ENCODE measurements at regions not wholly inside any gene's neighbourhood (a gene's known extent, or its start where the extent isn't known, plus 50 kb on each side); places are given as distances from the start of the nearest gene placed in this dataset.

GRCh38 chr2:64338910-64339500 lies 115.0 kb upstream of the LGALSL start:
- no peak for DNase-seq (ENCODE audit: low spot score)

GRCh38 chr2:64341461-64341860 lies 112.5 kb upstream of the LGALSL start:
- DNase-seq (ENCODE audit: low spot score): no peak

- DNase-seq (ENCODE audit: low spot score): no peak
Measured at GRCh38 chr2:64342195-64343099, 111.5 kb upstream of the LGALSL start.

- no peak for DNase-seq (ENCODE audit: low spot score)
Measured at GRCh38 chr2:64344999-64345576, 108.9 kb upstream of the LGALSL start.

- DNase-seq (ENCODE audit: low spot score): no peak
Measured at GRCh38 chr2:64345998-64346397, 108.0 kb upstream of the LGALSL start.

GRCh38 chr2:64348386-64349130 lies 105.4 kb upstream of the LGALSL start:
- DNase-seq (ENCODE audit: low spot score): no peak

- DNase-seq (ENCODE audit: low spot score): no peak
Measured at GRCh38 chr2:64349131-64349530, 104.8 kb upstream of the LGALSL start.

- DNase-seq (ENCODE audit: low spot score): no peak
Measured at GRCh38 chr2:64350996-64351395, 103.0 kb upstream of the LGALSL start.

GRCh38 chr2:64352292-64352691 lies 101.7 kb upstream of the LGALSL start:
- no peak for DNase-seq (ENCODE audit: low spot score)

GRCh38 chr2:64354857-64355680 lies 98.9 kb upstream of the LGALSL start:
- no peak for DNase-seq (ENCODE audit: low spot score)

GRCh38 chr2:64356906-64357305 lies 97.1 kb upstream of the LGALSL start:
- DNase-seq (ENCODE audit: low spot score): no peak

GRCh38 chr2:64359171-64359891 lies 94.6 kb upstream of the LGALSL start:
- DNase-seq (ENCODE audit: low spot score): no peak

- DNase-seq (ENCODE audit: low spot score): no peak
Measured at GRCh38 chr2:64359892-64360657, 93.9 kb upstream of the LGALSL start.

- DNase-seq (ENCODE audit: low spot score): no peak
Measured at GRCh38 chr2:64361151-64361938, 92.6 kb upstream of the LGALSL start.

GRCh38 chr2:64362562-64363026 lies 91.4 kb upstream of the LGALSL start:
- no peak for DNase-seq (ENCODE audit: low spot score)

- no peak for DNase-seq (ENCODE audit: low spot score)
Measured at GRCh38 chr2:64363140-64363539, 90.8 kb upstream of the LGALSL start.

- DNase-seq (ENCODE audit: low spot score): no peak
Measured at GRCh38 chr2:64363848-64364247, 90.1 kb upstream of the LGALSL start.

GRCh38 chr2:64367444-64368232 lies 86.3 kb upstream of the LGALSL start:
- no peak for DNase-seq (ENCODE audit: low spot score)
